HepG2 (cell line): ENCODE measurements at regions not wholly inside any gene's neighbourhood (a gene's known extent, or its start where the extent isn't known, plus 50 kb on each side); places are given as distances from the start of the nearest gene placed in this dataset.

Source experiments
- ATAC-seq: fragments of 200-7000 bp; cut with Tn5 transposase; 3 replicates; pipeline ENCODE4 v1.9.1; 2020; ENCODE audit warnings: mild to moderate bottlenecking, moderate library complexity
- BruUV-seq: library from RNA; stranded (reverse); fragments of 400-500 nt; replicated peaks from 2 replicates; lab custom pipeline; 2021; lab: Mats Ljungman, UMichigan
- CTCF ChIA-PET: fragments of 300-600 bp; formaldehyde crosslinking; extraction: SDS; loops from one replicate; lab custom pipeline; 2021; ENCODE audit warnings: low total read pairs, inconsistent platforms, low intra/inter-chr PET ratio; lab: Yijun Ruan, JAX
- POLR2A ChIA-PET: fragments of 350-600 bp; sonication (Branson Sonifier 250); formaldehyde crosslinking; loops from one replicate; lab custom pipeline; 2020; ENCODE audit warnings: antibody characterized with exemption, inconsistent platforms; lab: Yijun Ruan, JAX
- DNase-seq: peaks from one replicate; pipeline ENCODE4 v3.0.0-alpha.2; 2015; ENCODE audit warnings: low spot score
- FAIRE-seq: peaks from 3 replicates; lab custom pipeline; 2011; peaks lifted over from hg19 to GRCh38; lab: Jason Lieb, UNC
- H2AFZ ChIP-seq: one replicate; pipeline ENCODE4 v1.6.1; 2011; ENCODE audit warnings: low read length, inconsistent platforms
- H3K27ac ChIP-seq: fragments of 300-600 bp; 3 replicates; pipeline ENCODE4 v1.8.0; 2011; ENCODE audit warnings: mixed run types, mild to moderate bottlenecking, mixed read lengths, low read length, inconsistent platforms; ENCODE audit not compliant: insufficient read depth; ENCODE audit errors: extremely low read length
- H3K27me3 ChIP-seq, 2 experiments: fragments of 200-600 bp in 1 of 2; 2 replicates in 1 of 2; 3 replicates in 1 of 2; pipeline versions ENCODE4 v1.6.0 to v1.8.0; 2011; ENCODE audit warnings: low read length in 2 of 2, mild to moderate bottlenecking in 2 of 2, moderate library complexity in 2 of 2, inconsistent platforms in 1 of 2; ENCODE audit not compliant: insufficient read depth in 2 of 2, control insufficient read depth in 1 of 2
- H3K36me3 ChIP-seq, 2 experiments: fragments of 200-600 bp in 1 of 2; replicated peaks in 1 of 2; 2 replicates in 1 of 2; 3 replicates in 1 of 2; pipeline versions ENCODE4 v1.5.1 to v1.8.0; 2011; ENCODE audit warnings: low read length in 2 of 2, inconsistent platforms in 1 of 2; ENCODE audit not compliant: insufficient read depth in 2 of 2, control insufficient read depth in 1 of 2
- H3K4me1 ChIP-seq: 2 replicates; pipeline ENCODE4 v1.5.1; 2012; ENCODE audit warnings: low read length, inconsistent platforms; ENCODE audit not compliant: insufficient read depth
- H3K4me2 ChIP-seq: 2 replicates; pipeline ENCODE4 v1.6.0; 2011; ENCODE audit warnings: low read depth, low read length, inconsistent platforms
- H3K4me3 ChIP-seq, 3 experiments: fragments of 200-600 bp in 1 of 3; sonication (generic), shearing (Covaris generic) in 1 of 3; replicated peaks in 1 of 3; 2 replicates each; pipeline ENCODE4 v1.5.1; 2011 to 2016; ENCODE audit warnings: low read length in 3 of 3, inconsistent platforms in 2 of 3, low read depth in 2 of 3, mild to moderate bottlenecking in 2 of 3, control low read depth in 1 of 3, mixed read lengths in 1 of 3; ENCODE audit not compliant: insufficient read depth in 1 of 3
- H3K79me2 ChIP-seq: one replicate; pipeline ENCODE4 v1.6.1; 2011; ENCODE audit warnings: low read length, inconsistent platforms; ENCODE audit not compliant: insufficient read depth
- H3K9ac ChIP-seq: 2 replicates; pipeline ENCODE4 v1.6.0; 2011; ENCODE audit warnings: mild to moderate bottlenecking, low read depth, low read length, inconsistent platforms; ENCODE audit not compliant: insufficient read depth
- H3K9me3 ChIP-seq: 2 replicates; pipeline ENCODE4 v1.5.1; 2012; ENCODE audit warnings: mild to moderate bottlenecking, low read length
- H4K20me1 ChIP-seq: 2 replicates; pipeline ENCODE4 v1.6.0; 2011; ENCODE audit warnings: inconsistent platforms, mild to moderate bottlenecking, low read length, moderate library complexity; ENCODE audit not compliant: insufficient read depth
- CTCF ChIP-seq: sonication (generic); formaldehyde crosslinking; IDR thresholded peaks from 2 replicates; pipeline ENCODE4 v1.5.0; 2020; ENCODE audit warnings: mild to moderate bottlenecking, missing genetic modification reagents, moderate library complexity
- DZIP1 ChIP-seq: sonication (generic); formaldehyde crosslinking; IDR thresholded peaks from 2 replicates; pipeline ENCODE4 v1.5.0; 2020; ENCODE audit warnings: mild to moderate bottlenecking, missing genetic modification reagents
- FOXK1 ChIP-seq: sonication (generic); formaldehyde crosslinking; IDR thresholded peaks from 2 replicates; pipeline ENCODE4 v1.4.0; 2020; ENCODE audit warnings: low read depth, missing genetic modification reagents, borderline replicate concordance
- LRRFIP1 ChIP-seq: sonication (generic); formaldehyde crosslinking; conservative IDR thresholded peaks from 2 replicates; pipeline ENCODE4 v1.4.0; 2020; ENCODE audit warnings: missing genetic modification reagents
- MXD1 ChIP-seq: sonication (generic); formaldehyde crosslinking; IDR thresholded peaks from 2 replicates; pipeline ENCODE4 v1.4.0; 2020; ENCODE audit warnings: mild to moderate bottlenecking, missing genetic modification reagents
- RBFOX2 ChIP-seq: fragments of 200-400 bp; formaldehyde crosslinking; IDR thresholded peaks from 2 replicates; pipeline ENCODE4 v1.6.1; 2017; ENCODE audit warnings: low read depth, mild to moderate bottlenecking, low read length
- RFX3 ChIP-seq: IDR thresholded peaks from 2 replicates; pipeline ENCODE4 v1.6.1; 2016; ENCODE audit warnings: missing biosample characterization, missing genetic modification reagents
- SMC3 ChIP-seq: IDR thresholded peaks from 2 replicates; pipeline ENCODE4 v1.6.1; 2011; ENCODE audit warnings: low read length, improper control_type of control experiment
- STAG1 ChIP-seq: sonication (generic); formaldehyde crosslinking; IDR thresholded peaks from 2 replicates; pipeline ENCODE4 v1.4.0; 2020; ENCODE audit warnings: missing genetic modification reagents
- TCF7L2 ChIP-seq: IDR thresholded peaks from 2 replicates; pipeline ENCODE4 v1.6.1; 2011; ENCODE audit warnings: mild to moderate bottlenecking, low read depth, low read length, moderate library complexity
- ZNF644 ChIP-seq: IDR thresholded peaks from 2 replicates; pipeline ENCODE4 v1.6.1; 2016; ENCODE audit warnings: low read depth
- ZNF704 ChIP-seq: sonication (generic); formaldehyde crosslinking; IDR thresholded peaks from 2 replicates; pipeline ENCODE4 v1.8.1; 2023; ENCODE audit warnings: mild to moderate bottlenecking, inconsistent platforms, moderate library complexity, missing genetic modification reagents, borderline replicate concordance
- WGBS: methylation state at CpG from one replicate; pipeline ENCODE4 v1.1.6; 2017; ENCODE audit warnings: low lambda C conversion rate; 5-methylcytosine and 5-hydroxymethylcytosine counted together
- in situ Hi-C: cut with HindIII; loops from 2 replicates; pipeline ENCODE4 v1.10.0; 2017; ENCODE audit warnings: low pct_unique_long_range_greater_than_20kb; ENCODE audit not compliant: extremely low pct_ligation_motif_present
- intact Hi-C: fragments of 100-400 bp; cut with micrococcal nuclease; formaldehyde crosslinking; loops from one replicate; pipeline ENCODE4 v1.10.0; 2022; ENCODE audit not compliant: unreplicated experiment

GRCh38 chr5:88113429-88113828, 155.2 kb downstream of the TMEM161B start:
- Histone ChIP-seq H2AFZ (no peak overlapping the region), H3K79me2 (no peaks in the 10 kb centered on the region), H3K9ac (no peak overlapping the region), H3K36me3 (no peaks in the 10 kb centered on the region), H3K4me1 (peaks cover 17% of the 10 kb centered on the region), H3K27ac (no peak overlapping the region), H3K27me3 (no peaks in the 10 kb centered on the region; a peak in 1 of 5 replicates), H3K9me3 (no peaks in the 10 kb centered on the region), H3K4me2 (no peak overlapping the region), H4K20me1 (no peaks in the 10 kb centered on the region), H3K4me3 (no peak overlapping the region)
- no TSS peak for BruUV-seq
- FAIRE-seq = no peak
- intact Hi-C loops (no loop called here), in situ Hi-C loops (no loop called here)
- no peak for DNase-seq
- no peak for TF ChIP-seq FOXK1 (CRISPR knock-in tag)
- no peak for TF ChIP-seq DZIP1 (CRISPR knock-in tag)
- no peak for TF ChIP-seq TCF7L2
- peak; percentile 33; the same call in 1 of the 2 replicates for TF ChIP-seq SMC3
- no peak for TF ChIP-seq RFX3
- peak; percentile 50 for TF ChIP-seq CTCF (CRISPR knock-in tag)
- TF ChIP-seq STAG1 = peak; percentile 61
- no peak for TF ChIP-seq ZNF704 (CRISPR knock-in tag)
- no peak for TF ChIP-seq ZNF644 (CRISPR knock-in tag)
- no peak for TF ChIP-seq MXD1 (CRISPR knock-in tag)
- TF ChIP-seq LRRFIP1 (CRISPR knock-in tag) = no peak
- TF ChIP-seq RBFOX2 = no peak
- POLR2A ChIA-PET = no interaction called here
- ATAC-seq = peak; percentile 69
- WGBS = 0% methylated on average over 1 of the region's 1 CpG
- CTCF ChIA-PET = no interaction called here
